HG02884 (cell line): ENCODE measurements at regions not wholly inside any gene's neighbourhood (a gene's known extent, or its start where the extent isn't known, plus 50 kb on each side); places are given as distances from the start of the nearest gene placed in this dataset.

Experiments used
- ATAC-seq: cut with Tn5 transposase; IDR thresholded peaks from one replicate; pipeline ENCODE4 v1.9.1; 2021; ENCODE audit warnings: mild to moderate bottlenecking, moderate library complexity; ENCODE audit not compliant: unreplicated experiment

DNA sequence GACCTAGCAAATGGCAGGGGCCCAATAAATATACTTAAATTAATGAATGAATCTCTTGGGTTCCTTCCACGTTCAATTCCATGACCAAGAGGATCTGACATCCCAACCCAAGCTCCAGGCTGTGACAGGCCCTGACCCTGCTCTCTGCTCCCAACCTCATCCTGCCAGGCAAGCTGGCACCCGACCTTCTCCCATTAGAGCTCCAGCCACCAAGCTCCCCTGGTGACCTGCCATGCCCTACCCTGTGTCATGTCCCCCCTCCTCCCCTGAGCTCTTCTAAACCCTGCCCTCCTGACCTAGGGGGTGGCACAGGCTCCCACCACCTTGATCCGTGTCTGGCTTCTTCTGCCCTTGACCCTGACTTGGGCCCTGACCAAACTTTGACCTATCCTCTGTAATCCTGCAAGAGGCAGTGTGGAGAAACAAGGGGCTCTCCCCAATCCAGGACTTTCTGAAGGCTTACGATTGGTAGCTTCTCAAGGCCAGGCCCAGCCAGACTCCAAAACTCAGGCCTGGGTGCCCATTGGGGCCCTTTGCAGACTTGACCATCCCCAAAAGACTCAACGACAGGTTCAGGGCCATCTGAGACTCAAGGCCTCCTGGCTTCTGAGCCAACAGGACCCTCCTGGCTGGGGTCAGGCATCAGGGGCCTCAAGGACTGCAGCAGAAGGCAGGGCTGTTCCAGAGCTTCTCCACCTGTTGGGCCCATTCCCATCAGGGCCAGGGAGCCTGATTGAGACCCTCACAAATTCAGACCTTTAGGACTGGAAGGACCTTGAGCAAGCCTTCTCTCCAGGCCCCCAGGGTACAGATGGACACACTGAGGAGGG, 249.0 kb downstream of the PTPRU start:
- no peak for ATAC-seq

GRCh38 chr1:29482991-29483390, 246.7 kb downstream of the PTPRU start:
- no peak for ATAC-seq

GRCh38 chr1:29482064-29482463, 245.7 kb downstream of the PTPRU start:
- ATAC-seq, result no peak

GRCh38 chr1:29481031-29481430, 244.7 kb downstream of the PTPRU start:
- no peak for ATAC-seq

DNA sequence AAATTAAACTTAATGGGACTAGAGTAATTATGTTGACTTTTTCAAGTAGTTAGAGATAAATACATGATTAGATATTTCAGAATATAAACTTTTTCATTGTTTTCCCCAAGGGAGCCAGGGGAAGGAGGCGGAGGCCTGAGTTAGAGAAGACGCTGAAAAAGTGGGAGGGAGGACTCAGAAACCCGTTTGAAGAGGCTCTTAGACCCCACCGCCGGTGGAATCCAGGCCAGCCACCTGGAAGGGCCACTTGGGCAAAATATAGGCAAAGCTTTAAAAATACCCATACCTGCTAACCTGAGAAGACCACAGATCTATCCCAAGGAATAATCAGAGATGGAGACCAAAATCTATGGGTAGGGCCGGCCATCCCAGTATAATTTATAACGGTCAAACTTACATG, 242.6 kb downstream of the PTPRU start:
- no peak for ATAC-seq

- no peak for ATAC-seq
Measured at GRCh38 chr1:29478151-29478791, 241.9 kb downstream of the PTPRU start.

DNA sequence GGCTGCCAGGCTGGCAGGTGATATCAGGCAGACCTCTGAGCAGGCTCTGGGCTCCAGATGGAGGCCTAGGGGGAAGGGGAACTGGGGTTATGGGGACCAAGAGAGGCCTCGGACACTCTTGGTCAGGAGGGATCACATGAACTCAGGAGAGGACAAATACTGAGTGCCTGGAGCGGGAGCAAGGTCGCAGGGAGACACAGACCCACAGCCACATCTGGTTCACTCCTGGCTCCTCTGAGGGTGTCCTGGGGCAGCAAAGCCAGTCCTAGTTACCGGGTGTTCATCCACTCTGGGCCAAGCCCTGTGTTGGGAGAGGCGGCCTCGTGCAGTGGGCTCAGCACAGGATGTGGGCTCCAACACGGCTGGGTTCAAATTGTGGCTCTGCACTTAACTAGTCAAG, 239.0 kb downstream of the PTPRU start:
- no peak for ATAC-seq

GRCh38 chr1:29474274-29475244, 238.2 kb downstream of the PTPRU start:
- ATAC-seq, result no peak

DNA sequence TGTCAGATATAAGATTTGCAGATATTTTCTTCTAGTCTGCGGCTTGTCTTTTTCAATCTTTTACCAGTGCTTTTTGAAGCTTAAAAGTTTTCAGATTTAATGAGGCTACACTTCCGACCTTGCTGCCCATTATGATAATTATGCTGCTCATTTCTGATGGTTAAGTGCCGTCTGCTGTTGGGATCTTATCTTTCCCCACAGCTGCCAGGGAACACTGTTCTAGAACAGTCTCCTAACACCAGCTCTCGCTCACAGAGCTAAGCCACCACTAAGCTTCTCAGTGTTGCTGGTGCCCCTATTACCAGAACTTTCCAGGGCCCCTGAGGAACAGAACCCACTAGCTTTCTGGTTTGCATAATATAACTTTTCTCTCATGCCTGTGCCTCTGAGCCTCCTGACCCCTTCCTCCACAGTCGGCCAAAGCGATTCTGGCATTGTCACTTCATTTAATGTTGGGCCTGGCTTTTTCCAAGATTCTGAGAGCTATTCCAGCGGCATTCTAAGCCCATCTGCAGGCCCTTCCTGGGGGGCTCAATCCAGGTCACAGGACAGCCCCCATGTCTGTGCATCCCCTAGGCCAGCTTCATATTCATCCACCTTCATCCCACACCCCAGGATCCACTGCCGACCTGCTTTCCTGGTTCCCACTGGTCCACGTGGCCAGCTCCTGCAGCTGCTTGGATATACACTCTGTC, 237.0 kb downstream of the PTPRU start:
- ATAC-seq, result no peak

- ATAC-seq, result no peak
Measured at GRCh38 chr1:29471487-29472313, 235.4 kb downstream of the PTPRU start.

GRCh38 chr1:29470788-29471119, 234.4 kb downstream of the PTPRU start:
- no peak for ATAC-seq

DNA sequence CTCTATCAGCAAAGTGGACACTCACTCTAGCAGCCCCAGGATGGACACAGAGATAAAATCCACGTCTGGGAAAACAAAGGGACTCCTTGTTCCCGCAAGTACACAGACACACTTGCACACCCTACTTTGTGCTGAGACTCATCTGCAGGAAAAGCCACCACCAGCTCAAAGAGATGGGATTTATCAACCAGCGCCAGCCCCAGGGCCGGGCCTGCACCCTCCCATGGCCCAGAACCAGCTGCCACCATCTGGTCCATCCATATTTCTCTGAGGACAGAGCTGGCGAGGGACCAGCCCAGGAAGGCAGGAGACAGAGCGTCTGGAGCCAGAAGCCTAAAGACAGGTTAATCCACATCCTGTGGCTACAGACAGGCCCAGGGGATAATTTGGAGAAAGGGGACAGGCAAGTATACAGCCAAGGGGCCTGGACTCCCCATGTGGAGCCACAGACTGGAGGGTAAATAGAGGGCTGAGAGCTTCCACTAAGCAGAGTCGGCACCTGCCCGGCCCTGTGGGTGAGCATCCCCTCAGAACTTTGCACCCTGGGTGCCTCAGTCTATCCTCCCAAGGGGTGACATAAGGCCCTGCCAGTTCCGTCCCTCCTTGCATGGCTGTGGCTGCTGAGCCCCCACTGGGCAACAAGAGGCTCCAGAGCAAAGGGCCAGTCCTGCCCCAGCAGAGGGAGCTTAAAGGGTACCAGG, 233.9 kb downstream of the PTPRU start:
- ATAC-seq, result no peak

DNA sequence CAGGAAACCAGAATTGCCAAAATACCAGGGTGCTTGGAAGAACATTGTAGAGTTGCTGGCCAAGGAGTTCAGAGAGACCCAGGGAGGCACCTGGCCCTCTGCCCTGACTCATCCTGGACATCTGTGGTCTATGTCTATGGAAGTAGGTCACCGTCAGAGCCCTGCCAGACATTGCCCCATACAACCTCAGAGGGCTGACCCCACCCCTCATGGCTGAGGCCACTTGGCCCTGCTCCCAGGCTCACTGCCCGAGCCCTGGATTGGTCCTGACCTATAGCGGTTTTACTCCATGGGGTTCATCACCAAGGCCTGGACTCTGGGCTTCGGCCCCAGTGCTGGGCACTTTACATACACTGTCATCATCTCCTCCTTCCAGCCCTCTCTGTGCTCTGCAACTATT, 233.1 kb downstream of the PTPRU start:
- no peak for ATAC-seq

DNA sequence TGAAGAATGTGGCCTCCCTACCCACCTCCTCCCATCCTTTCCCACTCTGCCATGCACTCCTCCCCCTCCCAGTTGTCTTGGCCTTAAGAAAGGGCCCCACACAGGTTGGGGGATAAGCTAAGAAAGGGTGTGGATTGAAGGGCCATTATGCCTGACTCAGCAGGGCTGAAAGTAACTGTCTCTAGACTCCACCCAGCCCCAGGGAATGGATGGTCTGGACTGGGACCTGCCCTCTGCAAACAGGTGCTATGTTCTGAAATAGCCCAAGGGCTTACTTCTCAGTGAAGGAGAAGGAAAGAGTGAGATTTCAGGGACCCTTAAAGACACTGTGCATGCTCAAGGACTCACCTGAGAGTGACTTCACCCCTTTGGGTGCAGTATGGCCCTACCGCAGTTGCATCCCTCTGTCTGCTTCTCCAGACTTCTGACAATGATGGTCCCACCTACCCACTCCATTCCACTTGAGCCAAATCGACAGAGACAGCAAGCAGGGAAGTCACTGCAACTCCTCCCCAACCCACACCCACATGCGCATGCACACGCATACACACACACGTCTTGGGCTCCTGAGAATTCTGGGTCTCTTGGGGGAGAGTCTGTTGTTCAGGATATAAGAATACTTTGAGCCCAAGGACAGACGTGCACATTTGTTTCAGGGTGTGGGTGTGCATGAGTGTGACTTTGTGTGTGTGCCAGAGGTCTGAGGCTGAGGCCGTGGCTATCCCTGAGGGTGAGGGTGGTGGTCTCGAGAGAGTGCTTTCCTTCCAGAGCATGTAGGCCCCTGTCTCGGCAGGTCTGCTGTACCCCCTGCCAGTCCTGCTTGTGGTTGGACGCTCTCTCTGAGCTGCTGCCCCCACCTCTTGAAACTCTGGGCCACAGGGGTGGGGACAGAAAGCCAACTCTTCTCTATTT, 231.9 kb downstream of the PTPRU start:
- ATAC-seq, result no peak

- no peak for ATAC-seq
Measured at GRCh38 chr1:29466258-29466657, 229.9 kb downstream of the PTPRU start.

- ATAC-seq, result no peak
Measured at GRCh38 chr1:29465755-29466154, 229.4 kb downstream of the PTPRU start.

- ATAC-seq, result no peak
Measured at GRCh38 chr1:29462096-29462495, 225.8 kb downstream of the PTPRU start.

- no peak for ATAC-seq
Measured at GRCh38 chr1:29461115-29461739, 224.9 kb downstream of the PTPRU start.
